GM21737 (cell line): ENCODE measurements at regions not wholly inside any gene's neighbourhood (a gene's known extent, or its start where the extent isn't known, plus 50 kb on each side); places are given as distances from the start of the nearest gene placed in this dataset.

Source experiments
- ATAC-seq: cut with Tn5 transposase; IDR thresholded peaks from one replicate; pipeline ENCODE4 v1.9.1; 2021; ENCODE audit warnings: mild to moderate bottlenecking, moderate library complexity; ENCODE audit not compliant: unreplicated experiment

DNA sequence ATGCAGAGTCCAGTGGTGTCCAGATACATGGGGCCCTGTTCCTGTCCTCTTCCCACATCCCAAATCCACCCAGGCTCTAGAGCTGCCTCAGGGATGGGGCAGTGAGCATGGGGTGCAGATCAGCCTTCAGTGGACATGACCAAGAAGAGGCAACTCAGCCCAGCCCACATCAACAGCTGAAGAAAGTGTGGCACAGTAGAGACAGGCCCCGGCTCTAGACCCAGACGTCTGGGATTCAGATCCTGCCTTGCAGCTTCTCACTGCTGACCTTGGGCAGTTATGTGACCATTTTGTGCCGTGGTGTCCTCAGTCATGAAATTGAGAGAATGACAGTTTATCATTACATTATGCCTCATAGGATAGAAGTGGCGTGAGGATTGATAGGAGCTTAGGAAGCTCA, 54.6 kb upstream of the CST7 start:
- no peak for ATAC-seq

DNA sequence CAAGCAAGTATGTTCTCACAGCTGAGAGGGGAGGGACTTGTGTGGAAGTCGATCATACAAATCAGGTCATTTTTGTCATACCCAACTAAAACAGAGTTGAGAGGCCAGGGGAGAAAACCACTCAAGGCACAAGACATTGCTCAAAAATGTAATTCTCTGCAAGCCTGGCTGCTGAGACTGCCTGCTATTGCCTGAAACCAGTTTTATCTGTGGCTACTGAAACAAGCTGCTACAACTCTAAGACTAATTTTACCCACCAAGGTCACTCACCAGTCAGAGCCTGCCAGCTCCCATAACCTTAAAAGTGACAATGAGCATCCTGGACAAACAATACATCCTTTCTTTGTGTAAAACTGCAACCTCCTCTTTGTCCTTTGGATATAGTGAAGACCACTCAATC, 54.1 kb upstream of the CST7 start:
- ATAC-seq = no peak

DNA sequence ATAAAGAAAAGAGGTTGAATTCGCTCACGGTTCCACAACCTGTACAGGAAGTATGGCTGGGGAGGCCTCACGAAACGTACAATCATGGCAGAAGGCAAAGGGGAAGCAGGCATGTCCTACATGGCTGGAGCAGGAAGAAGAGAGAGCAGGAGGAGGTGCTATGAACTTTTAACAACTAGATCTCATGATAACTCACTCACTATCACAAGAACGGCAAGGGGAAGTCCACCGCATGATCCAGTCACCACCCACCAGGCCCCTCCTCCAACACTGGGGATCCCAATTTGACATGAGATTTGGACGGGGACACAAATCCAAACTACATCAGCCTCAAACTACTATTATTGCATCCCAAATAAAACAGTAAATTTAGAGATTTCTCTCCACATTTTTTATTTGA, 53.6 kb upstream of the CST7 start:
- no peak for ATAC-seq

DNA sequence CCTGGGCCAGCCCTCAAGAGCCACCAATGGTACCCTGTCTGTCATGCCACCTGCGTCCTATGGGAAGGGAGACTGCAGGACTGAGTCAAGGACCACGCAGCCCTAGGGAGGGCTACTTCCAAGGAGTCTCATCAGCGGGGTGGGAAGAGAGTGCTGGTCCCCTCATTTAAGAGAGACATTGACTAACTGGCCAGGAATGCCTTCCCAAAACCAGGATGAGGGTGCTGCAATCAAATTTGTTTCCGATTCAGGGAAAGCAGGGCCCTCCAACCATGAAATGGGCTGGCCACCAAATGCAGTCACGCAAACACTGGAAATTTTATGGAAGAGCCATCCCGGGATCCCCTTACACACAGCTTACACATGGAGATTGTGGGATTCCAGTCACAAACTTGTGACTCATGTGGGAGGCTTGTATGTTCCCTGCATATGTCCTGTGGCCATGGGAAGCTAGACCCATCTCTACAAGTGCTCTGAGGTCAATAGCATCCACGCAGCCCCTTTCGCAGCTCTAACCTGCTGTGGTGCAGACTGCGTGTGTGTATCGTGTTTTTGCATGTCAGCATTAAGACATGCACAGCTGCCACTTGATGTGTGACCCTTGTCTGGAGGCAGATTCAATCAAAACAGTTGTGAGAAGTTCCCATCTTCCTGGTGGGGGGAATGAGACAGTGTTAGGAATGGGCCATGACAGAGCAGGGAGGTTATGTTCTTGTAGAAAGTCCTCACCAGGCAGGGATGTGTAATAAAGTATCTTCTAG, 53.0 kb upstream of the CST7 start:
- no peak for ATAC-seq

DNA sequence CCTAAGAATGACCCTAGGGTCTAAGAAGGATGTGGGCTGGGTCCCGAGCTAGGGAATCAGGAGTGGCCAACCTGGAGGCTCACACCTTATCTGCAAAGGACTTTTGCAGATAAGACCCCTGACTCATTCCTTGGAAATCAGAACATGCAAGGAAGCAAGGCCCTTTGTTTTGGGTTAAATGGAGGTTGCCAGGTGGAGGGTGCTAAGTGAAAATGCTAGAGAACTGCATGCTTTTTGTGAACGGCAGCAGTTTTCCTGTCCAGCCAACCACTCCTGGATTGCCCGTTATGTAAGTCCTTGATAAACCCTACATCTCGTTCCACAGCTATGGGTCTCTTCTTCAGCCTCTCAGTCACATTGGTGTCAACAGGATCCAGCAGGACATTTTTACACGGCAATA, 52.1 kb upstream of the CST7 start:
- ATAC-seq = no peak

DNA sequence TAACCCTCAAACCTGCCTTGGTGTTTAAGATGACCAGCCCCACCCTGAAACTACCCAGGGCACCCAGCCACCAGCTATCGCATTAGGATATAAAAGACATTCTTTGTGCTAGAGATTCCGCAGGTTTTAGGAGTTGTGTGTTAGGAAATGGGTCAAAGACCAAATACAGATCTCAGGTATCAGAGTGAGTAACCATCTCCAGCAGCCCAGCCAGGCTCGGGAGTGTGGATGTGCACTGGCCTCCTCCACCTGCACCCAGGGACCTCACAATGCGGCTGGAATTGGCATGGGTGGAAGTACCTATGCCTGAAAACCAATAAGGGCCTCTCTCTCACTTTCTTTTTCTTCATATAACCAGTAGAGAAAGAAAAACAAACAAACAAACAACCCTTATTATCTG, 51.1 kb upstream of the CST7 start:
- ATAC-seq = no peak

DNA sequence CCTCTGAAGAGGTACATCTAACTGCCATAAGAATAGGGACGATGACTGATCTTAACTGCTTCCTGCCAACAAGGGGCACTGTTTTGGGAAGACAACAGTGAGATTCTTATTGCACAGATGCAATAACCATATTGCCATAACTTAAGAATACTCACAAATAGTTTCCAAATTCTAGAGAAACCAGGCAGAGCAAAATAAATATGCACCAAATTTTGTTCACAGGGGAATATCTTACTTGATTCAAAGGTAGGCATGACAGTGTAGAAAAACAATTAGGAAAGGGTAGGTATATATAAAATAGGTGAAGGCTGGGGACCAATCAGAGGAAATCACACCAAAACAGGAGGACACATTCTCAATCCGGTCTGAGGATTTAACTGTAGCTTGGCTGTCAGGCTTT, 49.9 kb upstream of the CST7 start:
- ATAC-seq = no peak
